Erythroblast (primary cell): ENCODE measurements at regions not wholly inside any gene's neighbourhood (a gene's known extent, or its start where the extent isn't known, plus 50 kb on each side); places are given as distances from the start of the nearest gene placed in this dataset.

Source experiments
- GATA1 ChIP-seq: IDR thresholded peaks from 2 replicates; pipeline ENCODE4 v1.6.1; 2011; ENCODE audit warnings: low read depth, mild to moderate bottlenecking, control low read depth, low read length, moderate library complexity
- POLR2A ChIP-seq: IDR thresholded peaks from 2 replicates; pipeline ENCODE4 v1.6.1; 2011; ENCODE audit warnings: mild to moderate bottlenecking, low read length

- TF ChIP-seq POLR2A (no peak), GATA1 (no peak)
These were observed 218.3 kb downstream of the BRD1 start for GRCh38 chr22:49609207-49609876.
